Astrocyte of the hippocampus (primary cell): ENCODE measurements at regions not wholly inside any gene's neighbourhood (a gene's known extent, or its start where the extent isn't known, plus 50 kb on each side); places are given as distances from the start of the nearest gene placed in this dataset.
A peak's percentile ranks its signal among the peaks of the same experiment; 100 is the strongest.

Experiments
- DNase-seq: peaks from one replicate; pipeline ENCODE4 v3.0.0; 2011; ENCODE audit warnings: low read depth, low spot score

- no peak for DNase-seq
Observed at GRCh38 chr14:31965735-31966598, 111.1 kb upstream of the ARHGAP5 start.

- no peak for DNase-seq
Observed at GRCh38 chr14:31966896-31967668, 110.0 kb upstream of the ARHGAP5 start.

GRCh38 chr14:31967669-31967975 lies 109.5 kb upstream of the ARHGAP5 start:
- DNase-seq: no peak

DNA sequence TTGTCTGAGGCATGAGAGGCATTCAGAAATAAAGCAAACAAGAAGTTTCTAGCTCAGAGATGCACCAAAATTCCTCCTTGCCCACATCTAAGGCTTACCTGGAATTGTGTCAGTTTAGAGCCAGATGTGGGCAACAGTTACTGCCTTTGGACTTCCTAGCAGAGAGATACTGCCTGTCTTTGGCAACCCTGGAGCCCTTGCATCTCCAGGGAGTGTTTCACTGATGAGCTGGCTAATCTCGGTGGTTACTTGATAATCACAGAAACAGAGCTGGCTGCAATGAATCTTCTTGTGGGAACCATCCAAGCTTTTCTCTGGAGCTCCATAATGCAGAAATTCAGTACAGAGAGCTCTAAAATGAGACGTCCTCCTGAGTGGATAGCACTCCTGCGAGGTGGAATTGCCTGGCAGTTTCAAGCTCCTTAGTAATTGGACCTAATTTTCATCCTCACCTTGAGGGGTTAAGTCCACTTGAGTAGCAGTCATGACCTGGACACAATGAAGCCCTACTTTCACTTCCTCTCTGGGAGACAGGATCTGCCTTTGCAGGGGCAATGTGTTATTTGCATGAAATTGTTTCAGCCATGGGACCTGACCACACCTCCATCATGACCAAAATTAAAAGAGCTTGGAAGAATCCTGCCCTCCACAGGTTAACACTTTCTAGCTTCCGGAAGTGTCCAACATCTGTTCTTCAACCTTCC lies 108.8 kb upstream of the ARHGAP5 start:
- DNase-seq: peak; percentile 36

DNA sequence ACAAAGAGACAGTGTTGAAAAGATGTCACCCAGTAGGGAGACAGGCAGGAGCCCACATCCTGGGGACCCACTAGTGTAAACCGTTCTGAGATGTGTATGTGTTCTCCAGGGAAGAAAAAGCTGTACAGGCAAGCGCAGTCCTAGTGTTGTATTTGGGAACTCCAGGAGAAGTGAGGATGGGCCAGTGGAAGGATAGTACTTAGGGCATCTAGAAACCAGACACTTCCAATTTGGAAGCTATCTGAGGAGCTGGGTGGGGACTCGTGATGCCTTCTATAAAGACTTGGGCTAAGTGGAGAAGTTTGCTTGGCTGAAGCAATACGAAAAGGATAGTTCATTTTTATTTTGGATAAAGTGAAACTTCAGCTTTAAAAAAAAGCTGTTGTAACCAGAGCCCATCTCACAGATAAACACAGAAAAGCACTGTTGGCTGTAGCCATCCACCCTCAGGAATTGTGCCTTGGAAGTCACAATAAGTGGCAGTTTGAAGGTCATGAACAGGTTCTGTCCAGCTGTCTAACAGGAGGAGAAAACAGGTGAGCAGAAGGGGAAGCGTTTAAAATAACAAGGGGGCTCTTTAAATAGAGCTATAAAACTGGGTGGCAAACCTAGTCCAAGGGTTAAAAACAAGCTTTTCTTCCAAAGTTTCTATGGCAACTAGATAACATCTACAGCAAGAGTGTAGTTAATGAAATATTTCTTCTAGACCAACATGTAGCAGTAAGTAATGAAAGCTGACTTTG lies 108.0 kb upstream of the ARHGAP5 start:
- no peak for DNase-seq

GRCh38 chr14:31969699-31970240 lies 107.3 kb upstream of the ARHGAP5 start:
- DNase-seq: no peak

- DNase-seq: no peak
Observed at GRCh38 chr14:31970744-31971143, 106.4 kb upstream of the ARHGAP5 start.

DNA sequence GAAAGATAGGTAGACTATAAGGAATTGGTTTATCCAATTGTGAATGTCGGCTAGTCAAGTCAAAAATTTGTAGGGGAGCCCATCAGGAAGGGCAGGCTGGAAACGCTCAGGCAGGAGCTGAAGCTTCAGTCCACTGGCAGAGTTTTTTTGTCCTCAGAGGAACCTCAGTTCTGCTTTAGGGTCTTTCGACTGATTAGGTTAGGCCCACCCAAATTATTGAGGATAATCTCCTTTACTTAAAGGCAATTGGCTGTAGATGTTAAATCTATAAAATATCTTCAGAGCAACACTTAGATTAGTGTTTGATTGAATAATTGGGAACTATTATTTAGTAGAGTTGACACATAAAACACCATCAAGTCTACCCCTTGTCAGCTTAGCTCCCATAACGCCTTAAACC lies 105.5 kb upstream of the ARHGAP5 start:
- DNase-seq: no peak

DNA sequence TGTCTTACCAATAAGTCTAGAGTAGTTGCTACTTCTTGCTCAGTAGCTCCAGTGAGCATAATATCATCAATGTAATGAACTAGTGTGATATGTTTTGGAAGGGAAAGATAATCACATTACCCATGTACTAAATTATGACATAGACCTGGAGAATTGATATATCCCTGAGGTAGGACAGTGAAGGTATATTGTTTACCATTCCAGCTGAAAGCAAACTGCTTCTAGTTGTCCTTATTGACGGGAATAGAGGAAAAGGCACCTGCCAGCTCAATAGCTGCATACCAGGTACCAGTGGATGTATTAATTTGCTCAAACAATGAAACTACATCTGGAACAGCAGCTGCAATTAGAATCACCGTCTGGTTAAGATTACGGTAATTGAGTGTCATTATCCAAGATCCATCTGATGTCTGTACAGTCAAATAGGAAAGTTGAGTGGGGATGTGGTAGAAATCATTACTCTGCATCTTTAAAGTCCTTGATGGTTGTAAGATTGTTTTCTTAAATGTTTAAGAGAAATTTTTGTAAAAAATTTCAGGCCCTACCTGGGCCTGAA lies 100.0 kb upstream of the ARHGAP5 start:
- DNase-seq: no peak

DNA sequence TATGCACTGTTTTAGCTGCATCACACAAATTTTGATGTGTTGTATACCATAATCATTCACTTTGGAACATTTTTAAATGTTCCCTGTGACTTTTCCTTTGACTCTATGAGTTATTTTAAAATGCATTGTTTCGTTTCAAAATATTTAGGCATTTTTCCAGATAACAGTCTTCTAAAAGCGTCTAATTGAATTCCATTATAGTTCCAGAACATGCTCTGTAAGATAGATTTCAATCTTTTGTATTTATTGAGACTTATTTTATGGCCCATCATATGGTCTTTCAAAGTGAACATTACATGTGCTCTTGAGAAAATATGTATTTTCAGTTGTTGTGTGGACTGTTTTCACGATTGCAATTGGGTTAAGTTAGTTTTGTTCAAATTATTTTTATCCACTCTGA lies 98.7 kb upstream of the ARHGAP5 start:
- DNase-seq: no peak

GRCh38 chr14:31982642-31983041 lies 94.5 kb upstream of the ARHGAP5 start:
- no peak for DNase-seq

DNA sequence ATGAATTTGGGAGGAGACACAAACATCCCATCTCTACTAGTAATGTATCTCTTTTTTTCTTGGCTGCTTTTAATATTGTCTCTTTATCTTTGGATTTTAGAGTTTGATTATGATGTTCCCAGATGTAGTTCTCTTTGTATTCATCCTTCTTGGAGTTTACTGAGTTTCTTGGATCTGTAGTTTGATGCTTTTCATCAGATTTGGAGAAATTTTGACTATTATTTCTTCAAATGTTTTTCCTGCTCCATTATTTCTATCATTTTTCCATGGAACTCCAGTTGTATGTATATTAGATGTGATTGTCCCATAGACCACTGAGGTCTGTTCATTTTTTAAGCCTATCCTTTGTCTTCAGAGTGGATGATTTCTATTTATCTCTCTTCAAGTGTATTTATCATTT lies 90.7 kb upstream of the ARHGAP5 start:
- DNase-seq: no peak

- DNase-seq: no peak
Observed at GRCh38 chr14:31987721-31988120, 89.4 kb upstream of the ARHGAP5 start.

GRCh38 chr14:31988244-31988643 lies 88.9 kb upstream of the ARHGAP5 start:
- no peak for DNase-seq

- DNase-seq: no peak
Observed at GRCh38 chr14:31990183-31990857, 86.8 kb upstream of the ARHGAP5 start.

GRCh38 chr14:31990926-31991572 lies 86.1 kb upstream of the ARHGAP5 start:
- peak; percentile 72 for DNase-seq

DNA sequence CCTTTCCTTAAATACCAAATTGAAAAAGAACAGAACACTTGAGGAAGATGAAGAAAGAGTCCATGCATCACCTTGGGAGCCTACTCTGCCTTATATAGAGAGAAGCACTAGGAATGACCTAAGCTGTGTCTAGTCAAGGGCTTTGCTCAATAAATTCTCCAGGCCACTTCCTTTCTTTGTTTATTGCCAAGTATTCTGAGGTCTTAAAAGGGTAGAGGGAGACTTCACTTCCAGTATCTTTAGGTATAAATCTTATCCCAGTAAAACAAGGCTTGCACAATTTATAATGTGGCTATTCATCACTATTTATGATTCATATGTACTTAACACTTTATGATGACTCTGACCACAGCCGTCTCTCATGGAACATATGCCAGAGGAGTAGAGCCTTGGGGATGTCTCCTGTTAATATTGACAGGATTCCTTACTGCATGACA lies 85.1 kb upstream of the ARHGAP5 start:
- no peak for DNase-seq

DNA sequence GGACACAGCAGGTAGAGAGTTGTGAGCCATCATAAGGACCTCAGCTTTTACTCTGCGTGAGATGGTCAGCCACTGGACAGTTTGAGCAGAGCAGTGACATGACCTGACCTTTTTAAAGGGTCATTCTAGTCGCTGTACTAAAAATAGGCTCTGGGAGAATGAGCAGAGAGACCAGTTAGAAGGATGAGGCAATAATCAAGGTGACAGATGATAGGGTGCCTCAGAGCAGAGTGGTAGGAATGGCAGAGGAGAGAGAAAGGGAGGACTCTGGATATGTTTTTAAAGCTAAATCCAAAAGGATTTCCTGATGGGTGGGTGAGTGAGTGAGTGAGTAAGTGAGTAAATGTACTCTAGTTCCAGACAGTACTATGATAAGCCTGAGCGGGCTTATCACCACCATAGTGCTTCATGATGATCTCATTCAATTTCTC lies 83.6 kb upstream of the ARHGAP5 start:
- DNase-seq: no peak

DNA sequence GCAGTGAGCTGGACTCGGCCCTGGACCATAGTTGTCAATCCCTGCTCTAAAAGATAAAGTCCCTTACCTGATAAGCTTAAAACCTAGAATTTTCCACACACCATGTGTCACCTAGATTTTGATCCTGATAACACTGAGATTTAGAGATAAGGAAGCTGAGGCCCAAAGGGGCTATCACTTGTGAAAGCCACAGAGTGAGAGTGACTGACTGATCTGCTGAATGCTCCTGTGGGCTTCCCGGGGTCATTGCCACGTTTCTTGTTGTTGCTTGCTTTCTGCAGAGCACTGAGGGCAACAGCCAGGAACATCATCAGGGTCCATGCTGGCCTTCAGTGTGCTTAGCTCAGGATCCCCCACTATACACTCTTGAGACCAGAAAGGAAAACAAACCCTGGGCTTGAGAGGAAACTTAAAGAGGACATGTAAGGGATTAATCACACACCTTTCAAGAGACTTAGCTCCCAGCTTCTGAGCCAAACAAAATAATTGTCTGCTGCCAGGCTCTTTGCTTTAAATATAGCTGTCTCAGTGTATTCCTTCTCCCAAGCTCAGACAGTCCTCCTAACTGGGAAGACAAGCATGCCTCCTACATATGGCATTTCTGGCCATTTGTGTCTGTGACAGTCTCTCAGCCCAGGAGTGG lies 82.6 kb upstream of the ARHGAP5 start:
- peak; percentile 41 for DNase-seq
